Suprapubic skin (tissue), 4 donors: ENCODE measurements at regions not wholly inside any gene's neighbourhood (a gene's known extent, or its start where the extent isn't known, plus 50 kb on each side); places are given as distances from the start of the nearest gene placed in this dataset.
"Not testable (repeated sequence)": the region's sequence is repeated elsewhere in the genome, so short reads cannot be mapped to it uniquely, and the experiment has no call there.

Source experiments
- DNase-seq, 2 donors: peaks; one replicate each; pipeline ENCODE4 v3.0.0-alpha.2; 2019; ENCODE audit warnings: low spot score in 2 of 2
- H3K27ac ChIP-seq: fragments of 200-600 bp; sonication (generic); one replicate; pipeline ENCODE4 v1.5.1; 2019
- H3K27me3 ChIP-seq: fragments of 200-600 bp; sonication (generic); one replicate; pipeline ENCODE4 v1.5.1; 2019
- H3K36me3 ChIP-seq: fragments of 200-600 bp; sonication (generic); one replicate; pipeline ENCODE4 v1.5.1; 2019
- H3K4me1 ChIP-seq: fragments of 200-600 bp; sonication (generic); one replicate; pipeline ENCODE4 v1.5.1; 2019
- H3K4me3 ChIP-seq: fragments of 200-600 bp; sonication (generic); one replicate; pipeline ENCODE4 v1.5.1; 2019; ENCODE audit warnings: mild to moderate bottlenecking
- H3K9me3 ChIP-seq: fragments of 200-600 bp; sonication (generic); one replicate; pipeline ENCODE4 v1.5.1; 2019
- EP300 ChIP-seq: sonication (generic); formaldehyde crosslinking; IDR thresholded peaks from one replicate; pipeline ENCODE4 v1.6.1; 2017; ENCODE audit warnings: antibody characterized with exemption
- POLR2A ChIP-seq, 2 donors: fragments of 450-650 bp; IDR thresholded peaks; one replicate each; pipeline ENCODE4 v1.6.1; 2017; ENCODE audit warnings: antibody characterized with exemption in 2 of 2, mild to moderate bottlenecking in 2 of 2, moderate library complexity in 2 of 2
- POLR2AphosphoS5 ChIP-seq, 3 donors: sonication (generic); formaldehyde crosslinking; IDR thresholded peaks; one replicate each; pipeline ENCODE4 v1.6.1; 2017; ENCODE audit warnings: antibody characterized with exemption in 3 of 3
- WGBS: methylation state at CpG from one replicate; pipeline ENCODE4 v1.1.5; 2018; 5-methylcytosine and 5-hydroxymethylcytosine counted together
- TF ChIP-seq, protein P1 (sequence below), 2 donors: fragments of 200-600 bp in 1 of 2; fragments of 450-650 bp in 1 of 2; sonication (generic) in 1 of 2; IDR thresholded peaks; one replicate each; pipeline ENCODE4 v1.5.1; 2016 to 2019; ENCODE audit warnings: antibody characterized with exemption in 2 of 2, mild to moderate bottlenecking in 1 of 2, moderate library complexity in 1 of 2

DNA sequence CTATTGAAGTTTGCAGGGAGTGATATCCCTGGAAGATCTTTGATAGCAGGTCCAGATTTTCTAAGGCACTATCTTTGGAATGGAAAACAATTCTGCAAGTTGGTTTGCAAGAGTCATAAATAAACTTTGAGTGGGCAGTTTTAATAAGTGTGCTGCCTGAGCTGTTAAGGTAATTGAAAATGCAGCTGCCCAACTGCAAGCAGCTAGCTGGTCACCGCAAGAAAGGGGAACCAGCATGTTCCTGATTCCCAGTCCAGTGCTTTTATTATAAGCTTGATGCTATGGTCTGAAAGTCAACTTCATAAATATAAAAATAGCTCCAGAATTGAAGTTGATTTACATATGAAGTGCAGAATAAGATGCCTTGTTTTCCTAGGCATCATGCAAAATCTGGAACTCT, 308.4 kb downstream of the ZNF248 start:
- DNase-seq: no peak
- Histone ChIP-seq H3K4me3 (no peak overlapping the region), H3K4me1 (no peaks in the 10 kb centered on the region), H3K27me3 (no peaks in the 10 kb centered on the region), H3K9me3 (no peaks in the 10 kb centered on the region), H3K27ac (no peak overlapping the region), H3K36me3 (no peaks in the 10 kb centered on the region)
- 80% methylated on average over 1 of the region's 1 CpG for WGBS
- TF ChIP-seq EP300 (no peak), POLR2A (IDR thresholded peaks at IDR 0.05) (no peak), POLR2AphosphoS5 (IDR thresholded peaks at IDR 0.05) (no peak)
- TF ChIP-seq, protein P1, sequence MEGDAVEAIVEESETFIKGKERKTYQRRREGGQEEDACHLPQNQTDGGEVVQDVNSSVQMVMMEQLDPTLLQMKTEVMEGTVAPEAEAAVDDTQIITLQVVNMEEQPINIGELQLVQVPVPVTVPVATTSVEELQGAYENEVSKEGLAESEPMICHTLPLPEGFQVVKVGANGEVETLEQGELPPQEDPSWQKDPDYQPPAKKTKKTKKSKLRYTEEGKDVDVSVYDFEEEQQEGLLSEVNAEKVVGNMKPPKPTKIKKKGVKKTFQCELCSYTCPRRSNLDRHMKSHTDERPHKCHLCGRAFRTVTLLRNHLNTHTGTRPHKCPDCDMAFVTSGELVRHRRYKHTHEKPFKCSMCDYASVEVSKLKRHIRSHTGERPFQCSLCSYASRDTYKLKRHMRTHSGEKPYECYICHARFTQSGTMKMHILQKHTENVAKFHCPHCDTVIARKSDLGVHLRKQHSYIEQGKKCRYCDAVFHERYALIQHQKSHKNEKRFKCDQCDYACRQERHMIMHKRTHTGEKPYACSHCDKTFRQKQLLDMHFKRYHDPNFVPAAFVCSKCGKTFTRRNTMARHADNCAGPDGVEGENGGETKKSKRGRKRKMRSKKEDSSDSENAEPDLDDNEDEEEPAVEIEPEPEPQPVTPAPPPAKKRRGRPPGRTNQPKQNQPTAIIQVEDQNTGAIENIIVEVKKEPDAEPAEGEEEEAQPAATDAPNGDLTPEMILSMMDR (IDR thresholded peaks at IDR 0.05): no peak

DNA sequence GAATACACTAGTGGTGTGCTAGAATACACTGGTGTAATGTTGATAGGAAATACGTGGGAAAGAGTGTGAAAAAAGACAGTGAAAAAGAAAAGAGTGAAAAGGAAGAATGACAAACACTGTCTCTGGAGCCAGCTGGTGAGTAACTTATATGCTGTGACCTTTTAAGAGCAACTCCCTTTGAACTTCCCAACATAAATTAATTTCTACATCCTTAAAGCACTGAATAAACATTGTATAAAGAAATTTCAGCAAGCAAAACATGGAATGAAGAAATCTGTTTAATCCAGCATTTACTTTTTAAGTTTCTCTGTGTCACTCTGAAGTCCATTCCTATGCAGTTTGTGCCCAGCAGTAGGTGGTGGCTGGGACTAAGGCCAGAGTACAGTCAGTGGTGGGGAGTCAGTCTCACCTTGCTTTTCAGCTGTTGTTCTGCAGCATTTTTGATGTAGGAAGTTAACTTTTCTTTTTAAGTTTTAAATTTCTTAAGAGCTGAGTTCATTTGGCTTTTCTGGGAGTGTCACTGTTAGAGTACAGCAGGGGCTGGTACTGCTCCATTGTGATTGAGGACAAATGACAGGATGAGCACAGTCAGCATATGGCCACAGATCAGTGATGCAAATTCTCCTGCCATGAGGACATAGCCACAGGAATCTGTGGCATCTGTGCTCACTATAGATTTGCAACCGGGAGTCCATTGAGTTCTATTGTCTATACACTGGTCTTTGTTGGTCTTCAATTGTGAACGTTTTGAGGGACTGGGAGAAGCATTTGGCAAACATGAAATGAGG, 321.8 kb downstream of the ZNF248 start:
- Histone ChIP-seq H3K27me3 (no peaks in the 10 kb centered on the region), H3K27ac (no peak overlapping the region), H3K4me3 (no peak overlapping the region), H3K36me3 (no peaks in the 10 kb centered on the region), H3K9me3 (no peaks in the 10 kb centered on the region), H3K4me1 (no peaks in the 10 kb centered on the region)
- no peak for TF ChIP-seq POLR2AphosphoS5 (IDR thresholded peaks at IDR 0.05)
- no peak for DNase-seq
- WGBS: 43% methylated on average over 3 of the region's 3 CpGs

DNA sequence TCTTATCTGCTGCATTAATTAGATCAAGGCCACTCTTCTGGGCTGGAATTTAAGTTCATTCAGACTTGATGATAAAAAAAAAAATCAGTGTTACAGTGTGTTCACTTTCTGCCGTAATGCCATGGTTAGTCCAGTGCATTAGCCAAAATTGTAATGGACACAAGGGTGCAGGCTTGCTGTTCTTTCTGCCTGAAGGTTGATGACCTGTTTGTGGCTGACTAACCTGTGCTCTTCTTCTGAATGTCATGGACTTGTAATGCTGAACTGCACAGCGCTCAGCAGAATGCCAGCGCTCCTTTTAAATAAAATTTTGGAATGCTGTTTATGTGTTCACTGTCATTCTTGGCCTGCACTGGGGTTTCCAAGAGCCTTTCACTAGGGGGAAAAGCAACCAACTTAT, 323.2 kb downstream of the ZNF248 start:
- H3K4me3 ChIP-seq: no peak overlapping the region
- no peak for DNase-seq
- TF ChIP-seq POLR2A (IDR thresholded peaks at IDR 0.05) (no peak), EP300 (no peak), POLR2AphosphoS5 (IDR thresholded peaks at IDR 0.05) (no peak)
- TF ChIP-seq, protein P1 (IDR thresholded peaks at IDR 0.05): no peak
- no peaks in the 10 kb centered on the region for H3K36me3 ChIP-seq
- H3K4me1 ChIP-seq: no peaks in the 10 kb centered on the region
- H3K27ac ChIP-seq: no peak overlapping the region
- H3K27me3 ChIP-seq: no peaks in the 10 kb centered on the region
- H3K9me3 ChIP-seq: no peaks in the 10 kb centered on the region
- 91% methylated on average over 3 of the region's 3 CpGs for WGBS

DNA sequence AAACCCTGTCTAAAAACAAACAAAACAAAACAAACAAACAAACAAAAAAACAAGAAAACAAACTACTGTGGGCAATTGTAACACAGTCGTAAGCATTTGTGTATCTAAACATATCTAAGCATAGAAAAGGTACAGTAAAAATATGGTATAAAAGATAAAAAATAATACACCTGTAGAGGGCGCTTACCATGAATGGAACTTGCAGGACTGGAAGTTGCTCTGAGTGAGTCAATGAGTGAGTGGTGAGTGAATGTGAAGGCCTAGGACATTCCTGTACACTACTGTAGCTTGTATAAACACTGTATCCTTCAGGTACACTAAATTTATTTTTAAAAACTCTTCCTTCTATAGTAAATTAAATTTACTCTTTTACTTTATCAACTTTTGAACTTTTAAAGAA, 332.0 kb downstream of the ZNF248 start:
- not testable (repeated sequence) for H3K27ac ChIP-seq
- 37% methylated on average over 2 of the region's 2 CpGs for WGBS

DNA sequence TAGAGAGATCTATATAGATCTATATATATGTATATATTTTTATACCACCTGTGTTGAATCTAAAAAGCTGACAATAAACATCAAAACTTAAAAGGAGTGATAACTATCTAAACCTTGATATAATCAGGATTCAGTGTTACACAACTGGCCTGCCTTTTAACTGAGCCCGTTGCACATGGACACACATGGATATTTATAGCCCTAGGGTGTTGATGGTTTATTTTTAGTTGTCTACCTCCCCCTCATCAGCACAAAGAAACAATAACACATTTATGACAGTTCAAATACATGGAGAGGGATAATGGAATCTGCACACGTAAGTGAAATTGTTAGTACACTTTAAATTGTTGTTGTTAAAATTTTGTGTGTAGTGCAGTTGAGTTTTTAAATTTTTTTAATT, 336.9 kb downstream of the ZNF248 start:
- TF ChIP-seq POLR2AphosphoS5 (IDR thresholded peaks at IDR 0.05) (no peak), POLR2A (IDR thresholded peaks at IDR 0.05) (no peak), EP300 (no peak)
- TF ChIP-seq, protein P1 (IDR thresholded peaks at IDR 0.05): no peak
- H3K27ac ChIP-seq: no peak overlapping the region
- H3K4me1 ChIP-seq: no peaks in the 10 kb centered on the region
- WGBS: 83% methylated on average over 2 of the region's 2 CpGs
- no peaks in the 10 kb centered on the region for H3K9me3 ChIP-seq
- H3K27me3 ChIP-seq: no peaks in the 10 kb centered on the region
- DNase-seq: no peak
- H3K4me3 ChIP-seq: no peak overlapping the region
- no peaks in the 10 kb centered on the region for H3K36me3 ChIP-seq

More for the DNA sequence above, 332.0 kb downstream of the ZNF248 start:
- not testable (repeated sequence) for H3K27me3 ChIP-seq, H3K4me3 ChIP-seq, DNase-seq, H3K4me1 ChIP-seq, H3K36me3 ChIP-seq, H3K9me3 ChIP-seq

DNA sequence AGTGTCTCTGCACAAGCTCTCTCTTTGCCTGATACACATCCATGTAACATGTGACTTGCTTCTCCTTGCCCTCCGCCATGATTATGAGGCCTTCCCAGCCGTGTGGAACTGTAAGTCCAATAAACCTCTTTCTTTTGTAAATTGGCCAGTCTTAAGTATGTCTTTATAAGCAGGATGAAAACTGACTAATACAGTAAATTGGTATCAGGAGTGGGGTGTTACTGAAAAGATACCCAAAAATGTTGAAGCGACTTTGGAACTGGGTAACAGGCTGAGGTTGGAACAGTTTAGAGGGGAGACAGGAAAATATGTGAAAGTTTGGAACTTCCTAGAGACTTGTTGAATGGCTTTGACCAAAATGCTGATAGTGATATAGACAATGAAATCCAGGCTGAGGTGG, 346.9 kb downstream of the ZNF248 start:
- H3K27ac ChIP-seq, H3K4me3 ChIP-seq, DNase-seq, H3K27me3 ChIP-seq, H3K36me3 ChIP-seq, H3K4me1 ChIP-seq: not testable (repeated sequence)
- WGBS: 87% methylated on average over 3 of the region's 3 CpGs
- H3K9me3 ChIP-seq: peaks cover 15% of the 10 kb centered on the region

DNA sequence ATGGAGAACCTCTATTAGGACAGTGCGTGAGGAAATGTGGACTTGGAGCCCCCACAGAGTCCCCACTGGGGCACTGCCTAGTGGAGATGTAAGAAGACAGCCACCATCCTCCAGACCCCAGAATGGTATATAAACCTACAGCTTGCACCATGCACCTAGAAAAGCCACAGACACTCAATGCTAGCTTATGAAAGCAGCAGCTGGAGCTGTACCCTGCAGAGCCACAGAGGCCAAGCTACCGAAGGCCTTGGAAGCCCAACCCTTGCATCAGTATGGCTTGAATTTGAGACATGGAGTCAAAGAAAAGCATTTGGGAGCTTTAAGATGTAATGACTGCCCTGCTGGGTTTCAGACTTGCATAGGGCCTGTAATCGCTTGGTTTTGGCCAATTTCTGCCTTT, 361.3 kb downstream of the ZNF248 start:
- Histone ChIP-seq H3K27me3 (no peaks in the 10 kb centered on the region), H3K36me3 (no peaks in the 10 kb centered on the region), H3K4me1 (no peaks in the 10 kb centered on the region), H3K9me3 (peaks cover 4% of the 10 kb centered on the region), H3K4me3 (no peak overlapping the region), H3K27ac (no peak overlapping the region)
- no peak for DNase-seq
- WGBS: 89% methylated on average over 3 of the region's 3 CpGs
- TF ChIP-seq POLR2AphosphoS5 (IDR thresholded peaks at IDR 0.05) (no peak), EP300 (no peak)
